ENCODE measurements at regions not wholly inside any gene's neighbourhood (a gene's known extent, or its start where the extent isn't known, plus 50 kb on each side); places are given as distances from the start of the nearest gene placed in this dataset.
"Not testable (repeated sequence)": the region's sequence is repeated elsewhere in the genome, so short reads cannot be mapped to it uniquely, and the experiment has no call there.

GRCh38 chr6:21914121-21914973 lies 320.8 kb downstream of the SOX4 start:
- no peak for DNase-seq (ENCODE audit: low read depth)

GRCh38 chr6:21915707-21916260 lies 322.2 kb downstream of the SOX4 start:
- no peak for DNase-seq (ENCODE audit: low read depth)

- no peak for DNase-seq (ENCODE audit: low read depth)
Measured at GRCh38 chr6:21918041-21918440, 324.5 kb downstream of the SOX4 start.

DNA sequence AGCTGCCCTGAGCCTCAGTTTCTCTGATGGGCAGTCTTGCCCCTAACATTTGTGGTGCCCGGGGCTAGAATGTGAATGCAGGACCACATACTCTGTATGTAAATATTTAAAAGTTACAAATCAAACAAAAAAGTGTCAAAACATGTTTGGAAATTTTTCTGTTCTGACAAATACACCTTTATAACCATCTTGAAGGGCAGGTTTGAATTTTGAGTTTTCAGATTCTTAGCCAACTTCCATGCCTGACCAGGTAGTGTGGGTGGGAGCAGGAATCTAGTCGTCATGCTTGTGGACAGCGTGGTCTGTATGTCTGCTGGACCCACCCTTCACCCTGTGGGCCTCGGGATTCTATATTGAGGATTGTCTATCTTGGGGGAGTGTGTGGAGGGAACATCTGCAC lies 325.1 kb downstream of the SOX4 start:
- no peak for DNase-seq (ENCODE audit: low read depth)

GRCh38 chr6:21922086-21922485 lies 328.5 kb downstream of the SOX4 start:
- no peak for DNase-seq (ENCODE audit: low read depth)

DNA sequence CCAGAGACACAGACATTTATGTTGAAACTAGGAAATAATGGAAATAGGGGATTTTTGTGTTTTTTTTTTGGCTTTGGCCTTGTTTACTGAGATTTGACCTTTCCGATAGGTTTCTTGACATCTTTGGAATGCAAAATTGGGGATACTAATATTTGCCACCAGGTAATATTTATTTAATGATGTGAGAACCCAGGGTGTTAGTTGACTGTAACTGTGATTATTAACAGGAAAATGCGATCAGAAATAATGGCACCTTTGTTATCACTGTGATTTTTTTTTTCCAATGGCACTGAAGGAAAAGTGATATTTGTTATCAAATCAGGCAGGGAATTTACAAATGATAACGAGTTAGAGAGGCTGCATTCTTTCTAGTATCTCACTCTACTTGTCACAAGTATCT lies 330.5 kb downstream of the SOX4 start:
- no peak for DNase-seq (ENCODE audit: low read depth)

DNA sequence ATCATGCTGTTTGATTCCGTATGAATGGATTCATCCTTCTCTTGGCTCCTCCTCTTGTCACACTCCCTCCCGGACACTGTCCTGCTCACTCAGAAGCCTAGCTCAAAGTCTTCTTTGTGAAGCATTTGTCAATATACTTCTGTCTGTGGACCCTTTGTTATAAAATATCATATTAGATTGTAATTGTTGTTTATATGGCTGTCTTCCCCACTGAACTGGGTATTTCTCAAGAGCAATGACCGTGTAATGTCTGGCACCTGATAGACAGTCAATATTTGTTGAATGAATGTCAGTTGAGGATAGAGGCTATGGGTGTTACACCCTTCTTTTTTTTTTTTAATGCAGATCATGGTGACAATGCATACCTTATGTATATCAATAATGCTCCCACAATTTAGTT lies 335.3 kb downstream of the SOX4 start:
- DNase-seq (ENCODE audit: low read depth): no peak

DNA sequence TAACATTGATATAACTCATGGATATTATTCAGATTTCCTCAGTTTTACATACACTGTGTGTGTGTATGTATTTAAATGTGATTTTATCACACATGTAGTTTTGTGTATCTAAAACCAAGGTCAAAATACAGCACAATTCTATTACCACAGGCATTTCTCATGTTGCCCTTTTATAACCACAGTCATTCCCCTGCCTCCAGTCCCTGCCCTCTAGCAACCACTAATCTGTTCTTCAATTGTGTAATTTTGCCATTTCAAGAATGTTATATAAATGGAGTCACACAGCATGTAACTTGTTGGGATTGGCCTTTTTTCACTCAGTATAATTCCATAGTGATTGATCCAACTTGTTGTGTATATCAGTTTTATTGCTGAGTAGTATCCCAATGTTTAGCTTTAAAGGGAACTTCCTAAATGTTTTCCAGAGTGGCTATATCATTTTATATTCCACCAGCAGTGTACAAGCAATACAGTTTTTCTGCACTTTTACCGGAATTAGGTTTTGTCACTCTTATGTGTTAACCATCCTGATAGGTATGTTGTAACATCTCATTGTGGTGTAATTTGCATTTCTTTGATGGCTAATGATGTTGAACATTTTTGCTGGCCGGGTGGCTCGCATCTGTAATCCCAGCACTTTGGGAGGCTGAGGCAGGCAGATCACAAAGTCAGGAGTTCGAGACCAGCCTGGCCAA lies 338.2 kb downstream of the SOX4 start:
- no peak for DNase-seq (ENCODE audit: low read depth)

GRCh38 chr6:21933351-21933750 lies 339.8 kb downstream of the SOX4 start:
- DNase-seq (ENCODE audit: low read depth): no peak

DNA sequence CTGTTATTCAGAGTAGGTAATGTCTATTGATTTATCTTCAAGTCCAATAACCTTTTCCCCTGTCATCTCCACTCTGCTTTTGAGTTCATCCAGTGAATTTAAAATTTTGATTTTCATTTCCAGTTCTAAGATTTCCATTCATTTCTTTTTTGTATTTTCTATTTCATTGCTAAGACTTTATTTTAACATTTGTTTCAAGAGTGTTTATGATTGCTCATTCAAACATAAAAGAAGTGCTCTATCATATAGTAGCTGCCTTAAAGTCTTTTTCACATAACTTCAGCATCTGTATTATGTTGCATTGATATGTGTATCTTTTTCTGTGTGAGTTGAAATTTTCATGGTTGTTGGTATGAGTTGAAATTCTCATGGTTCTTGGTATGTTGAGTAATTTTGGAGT lies 341.6 kb downstream of the SOX4 start:
- DNase-seq (ENCODE audit: low read depth): no peak

DNA sequence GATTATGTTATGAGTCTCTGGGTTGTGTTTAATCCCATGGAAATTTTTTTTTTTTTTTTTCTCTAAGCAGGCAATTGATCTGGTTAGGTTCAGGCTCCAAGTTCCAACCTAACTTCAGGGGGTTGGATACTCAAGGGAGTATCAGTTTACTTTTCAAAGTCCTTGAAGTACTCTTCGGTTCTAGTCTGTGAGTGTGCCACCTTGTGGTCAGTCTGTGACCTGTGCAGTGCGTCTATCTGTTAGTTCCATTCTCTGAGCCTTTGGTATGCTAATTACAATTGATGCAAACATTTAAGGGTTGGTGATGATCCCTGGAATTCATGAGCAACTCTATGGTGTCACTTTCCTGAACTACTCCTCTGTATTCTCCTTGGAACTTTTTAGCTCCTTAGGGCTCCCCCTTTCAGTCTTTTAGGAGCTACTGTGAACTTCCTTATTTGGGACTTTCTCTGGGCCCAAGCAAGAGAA lies 342.0 kb downstream of the SOX4 start:
- DNase-seq (ENCODE audit: low read depth): no peak

DNA sequence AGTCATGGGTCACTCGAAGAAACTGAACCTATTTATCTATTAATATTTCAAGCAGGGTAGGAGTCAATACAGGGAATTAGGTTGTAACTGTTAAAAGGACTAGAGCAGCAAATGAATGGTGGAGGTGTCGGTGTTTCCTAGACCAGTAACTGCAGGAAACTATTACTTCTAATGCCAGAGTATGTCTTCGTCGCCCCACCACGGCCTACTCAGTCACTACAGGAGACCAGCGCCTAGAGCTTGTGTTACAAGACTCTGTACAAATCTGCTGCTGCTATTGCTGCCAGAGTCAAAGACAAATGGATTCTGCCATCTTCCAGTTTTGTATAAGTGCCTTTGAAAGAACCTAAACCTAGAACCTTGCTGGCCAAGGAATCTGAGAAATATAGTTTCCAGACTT lies 343.9 kb downstream of the SOX4 start:
- DNase-seq (ENCODE audit: low read depth): no peak

DNA sequence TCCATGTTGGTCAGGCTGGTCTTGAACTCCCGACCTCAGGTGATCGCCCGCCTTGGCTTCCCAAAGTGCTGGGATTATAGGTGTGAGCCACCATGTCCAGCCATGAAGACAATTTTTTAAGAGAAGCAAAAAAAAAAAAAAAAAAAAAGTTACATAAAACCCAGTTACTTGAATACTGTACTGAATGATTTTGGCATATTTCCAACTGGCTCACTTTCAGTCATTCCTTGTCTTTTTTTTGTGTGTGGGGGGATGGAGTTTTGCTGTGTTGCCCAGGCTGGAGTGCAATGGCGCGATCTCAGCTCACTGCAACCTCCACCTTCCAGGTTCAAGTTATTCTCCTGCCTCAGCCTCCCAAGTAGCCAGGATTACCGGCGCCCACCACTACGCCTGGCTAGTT lies 345.5 kb downstream of the SOX4 start:
- not testable (repeated sequence) for DNase-seq (ENCODE audit: low read depth)

GRCh38 chr6:21941926-21942325 lies 348.4 kb downstream of the SOX4 start:
- no peak for DNase-seq (ENCODE audit: low read depth)

DNA sequence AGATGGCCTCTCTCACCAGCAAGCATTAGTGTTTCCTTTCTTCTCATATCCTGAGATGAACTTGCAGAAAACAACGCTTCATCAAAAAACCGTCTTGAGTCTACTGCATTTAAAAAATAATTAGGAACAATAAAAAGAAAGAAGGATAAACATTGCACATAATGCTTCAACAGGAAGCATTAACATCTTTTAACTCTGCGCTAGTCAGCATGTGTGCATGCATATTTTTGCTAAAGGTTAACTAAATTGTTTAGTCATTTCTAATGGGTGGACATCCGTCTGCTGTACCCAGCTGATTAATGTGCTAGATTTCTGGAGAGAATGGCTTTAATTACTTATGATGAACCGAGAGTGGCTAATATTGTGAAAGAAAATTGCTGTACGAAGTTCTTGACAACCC lies 349.3 kb downstream of the SOX4 start:
- no peak for DNase-seq (ENCODE audit: low read depth)

DNA sequence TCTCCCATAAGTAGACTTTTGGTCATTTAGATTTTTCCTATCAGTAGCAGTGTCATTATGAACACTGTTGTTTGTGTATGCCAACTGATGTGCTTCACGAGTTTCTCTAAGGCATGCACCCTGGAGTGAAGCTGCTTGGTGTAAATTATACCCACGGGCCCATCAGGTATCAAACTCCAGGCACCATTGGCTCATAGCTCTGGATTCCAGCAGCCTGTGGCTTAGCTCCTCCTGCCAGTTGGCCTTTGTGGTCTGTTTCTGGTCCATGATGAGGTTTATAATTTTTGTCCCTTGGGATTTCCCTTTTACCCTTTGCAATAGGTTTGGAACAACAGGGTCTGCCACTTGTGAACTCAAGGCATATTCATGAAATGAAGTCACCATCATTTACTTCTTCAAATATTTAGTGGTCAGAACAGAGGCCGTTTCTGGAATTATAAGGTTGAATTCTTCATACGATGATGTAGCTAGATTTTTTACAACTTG lies 350.5 kb downstream of the PRL start:
- DNase-seq (ENCODE audit: low read depth): no peak

- not testable (repeated sequence) for DNase-seq (ENCODE audit: low read depth)
Measured at GRCh38 chr6:21947227-21947626, 349.6 kb downstream of the PRL start.

DNA sequence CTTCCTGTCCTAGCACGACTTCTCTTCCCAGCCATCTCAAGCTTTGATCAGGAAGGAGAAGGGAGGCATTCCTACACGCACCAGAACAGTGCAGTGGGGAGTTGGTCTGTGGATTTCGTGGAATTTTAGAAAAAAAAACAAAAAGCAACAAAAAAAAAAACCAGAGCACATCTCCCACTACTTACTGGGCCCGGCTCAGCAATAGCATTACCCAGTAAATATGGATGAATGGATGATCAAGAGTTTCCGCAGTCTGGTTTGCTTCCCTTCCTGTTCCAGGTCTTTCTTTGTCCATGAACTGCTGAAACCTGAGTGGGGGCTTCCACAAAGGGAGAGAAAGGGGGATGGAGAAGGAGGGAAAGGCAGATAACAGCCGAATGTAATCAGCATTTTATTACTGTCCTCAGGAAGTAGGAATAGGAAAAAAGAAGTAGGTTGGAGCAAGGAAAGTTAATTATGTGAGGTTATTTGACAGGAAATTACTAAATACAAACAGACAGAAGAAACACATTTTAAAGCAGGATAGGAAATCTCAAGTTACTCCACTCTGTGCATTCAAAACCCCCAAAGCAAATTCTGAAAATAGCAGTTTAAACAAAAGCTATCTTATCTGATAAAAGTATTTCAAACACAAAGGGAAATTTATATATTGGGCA lies 349.0 kb downstream of the PRL start:
- DNase-seq (ENCODE audit: low read depth): no peak

DNA sequence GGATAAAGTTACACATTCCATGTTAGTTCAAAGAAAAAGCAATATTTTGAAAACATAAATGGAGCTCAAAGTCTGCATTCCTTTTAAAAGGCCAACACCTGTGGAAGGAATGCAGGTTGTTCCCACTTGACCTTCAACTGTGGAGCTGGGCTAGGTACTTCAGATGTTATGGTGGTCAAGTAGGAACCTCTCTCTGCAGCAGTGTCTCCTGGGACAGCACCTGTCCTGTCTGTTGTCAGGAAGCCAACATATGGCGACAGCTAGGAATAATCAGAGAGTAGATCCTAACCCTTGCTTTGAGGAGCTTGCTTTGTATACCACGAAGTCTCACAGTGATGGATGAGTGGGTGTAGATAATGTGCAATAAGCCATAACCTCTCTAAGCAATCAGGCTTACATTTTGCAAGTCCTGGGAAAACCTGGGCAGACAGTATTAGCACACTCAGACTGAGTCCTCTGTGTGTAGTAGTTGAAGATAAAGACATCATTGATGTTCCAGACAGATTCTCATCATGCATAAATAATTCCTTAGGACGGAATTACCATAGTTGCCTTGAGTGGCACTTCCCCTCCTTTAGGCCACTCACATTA lies 347.5 kb downstream of the PRL start:
- no peak for DNase-seq (ENCODE audit: low read depth)

- DNase-seq (ENCODE audit: low read depth): no peak
Measured at GRCh38 chr6:21952367-21952766, 344.5 kb downstream of the PRL start.

Data from forelimb muscle (tissue), 1 donor.